Activated naive CD8-positive, alpha-beta T cell (primary cell): ENCODE measurements at regions not wholly inside any gene's neighbourhood (a gene's known extent, or its start where the extent isn't known, plus 50 kb on each side); places are given as distances from the start of the nearest gene placed in this dataset.

ENCODE experiments used
- H3K27ac Mint-ChIP-seq: one replicate; pipeline ENCODE4 v1.8.0; 2021; ENCODE audit warnings: mixed read lengths
- H3K27me3 Mint-ChIP-seq: one replicate; pipeline ENCODE4 v1.8.0; 2021; ENCODE audit warnings: mixed read lengths
- H3K36me3 Mint-ChIP-seq: one replicate; pipeline ENCODE4 v1.8.0; 2021; ENCODE audit warnings: mixed read lengths
- H3K4me1 Mint-ChIP-seq: one replicate; pipeline ENCODE4 v1.8.0; 2021; ENCODE audit warnings: low read depth, mixed read lengths
- H3K4me3 Mint-ChIP-seq: one replicate; pipeline ENCODE4 v1.8.0; 2021; ENCODE audit warnings: mild to moderate bottlenecking, mixed read lengths
- H3K9me3 Mint-ChIP-seq: one replicate; pipeline ENCODE4 v1.8.0; 2021; ENCODE audit warnings: low read depth, mixed read lengths

DNA sequence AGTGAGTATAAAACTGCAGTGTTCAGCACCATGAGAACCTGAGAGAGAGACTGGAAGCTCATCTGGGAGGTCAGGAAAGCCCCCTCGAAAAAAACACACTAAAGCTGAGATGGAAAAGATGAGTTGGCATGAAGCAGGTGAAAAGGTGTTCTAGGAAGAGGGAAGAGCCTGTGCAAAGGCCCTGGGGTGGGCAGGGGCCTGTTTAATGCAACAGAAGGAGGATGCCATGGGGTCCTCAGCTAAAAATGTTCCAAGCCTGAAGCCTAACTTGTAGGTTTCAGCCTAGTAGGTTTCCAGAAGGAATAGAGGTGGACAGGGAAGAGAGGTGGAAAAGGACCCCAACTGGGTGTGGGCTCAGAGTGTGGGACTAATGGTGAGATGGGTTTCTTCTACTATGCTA lies 242.3 kb upstream of the ZFHX3 start:
- no peak overlapping the region for H3K27ac Mint-ChIP-seq
- no peak overlapping the region for H3K4me3 Mint-ChIP-seq
- H3K4me1 Mint-ChIP-seq = no peaks in the 10 kb centered on the region
- H3K36me3 Mint-ChIP-seq = no peaks in the 10 kb centered on the region
- H3K9me3 Mint-ChIP-seq = no peaks in the 10 kb centered on the region
- peaks cover 5% of the 10 kb centered on the region for H3K27me3 Mint-ChIP-seq

DNA sequence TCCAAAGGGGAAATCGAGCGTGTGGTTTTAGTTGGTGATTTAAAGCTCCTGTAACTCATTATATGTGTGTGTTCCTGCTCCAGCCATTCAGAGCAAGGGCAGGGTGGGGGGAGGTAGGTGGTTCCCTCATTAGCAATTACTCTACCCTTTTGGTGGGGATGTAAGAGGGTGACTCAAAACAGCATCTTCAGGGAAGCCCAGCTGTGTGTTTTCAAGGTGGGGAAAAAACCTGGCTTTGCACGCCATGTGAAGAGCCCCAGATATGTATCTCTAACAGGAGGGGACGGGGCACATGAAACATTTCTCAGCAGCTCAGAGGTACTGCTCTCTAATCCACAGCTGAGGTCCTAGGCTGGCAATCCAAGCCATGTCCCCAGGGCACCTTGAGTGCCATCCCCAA lies 241.3 kb upstream of the ZFHX3 start:
- Mint-ChIP-seq H3K27me3 (peaks cover 8% of the 10 kb centered on the region), H3K4me3 (no peak overlapping the region), H3K27ac (no peak overlapping the region), H3K36me3 (no peaks in the 10 kb centered on the region), H3K4me1 (no peaks in the 10 kb centered on the region), H3K9me3 (no peaks in the 10 kb centered on the region)

- Mint-ChIP-seq H3K9me3 (no peaks in the 10 kb centered on the region), H3K4me3 (no peak overlapping the region), H3K27ac (no peak overlapping the region)
Observed at GRCh38 chr16:73288520-73288919, 240.6 kb upstream of the ZFHX3 start.

GRCh38 chr16:73287859-73288405 lies 240.0 kb upstream of the ZFHX3 start:
- Mint-ChIP-seq H3K4me1 (no peaks in the 10 kb centered on the region), H3K27me3 (peaks cover 8% of the 10 kb centered on the region), H3K36me3 (no peaks in the 10 kb centered on the region), H3K27ac (no peak overlapping the region), H3K4me3 (no peak overlapping the region), H3K9me3 (no peaks in the 10 kb centered on the region)

More at GRCh38 chr16:73288520-73288919, 240.6 kb upstream of the ZFHX3 start:
- no peaks in the 10 kb centered on the region for H3K4me1 Mint-ChIP-seq
- H3K36me3 Mint-ChIP-seq = no peaks in the 10 kb centered on the region
- peaks cover 8% of the 10 kb centered on the region for H3K27me3 Mint-ChIP-seq

GRCh38 chr16:73286346-73287267 lies 238.7 kb upstream of the ZFHX3 start:
- Mint-ChIP-seq H3K4me3 (no peak overlapping the region), H3K36me3 (no peaks in the 10 kb centered on the region), H3K9me3 (no peaks in the 10 kb centered on the region), H3K27ac (no peak overlapping the region), H3K27me3 (peaks cover 5% of the 10 kb centered on the region), H3K4me1 (no peaks in the 10 kb centered on the region)

DNA sequence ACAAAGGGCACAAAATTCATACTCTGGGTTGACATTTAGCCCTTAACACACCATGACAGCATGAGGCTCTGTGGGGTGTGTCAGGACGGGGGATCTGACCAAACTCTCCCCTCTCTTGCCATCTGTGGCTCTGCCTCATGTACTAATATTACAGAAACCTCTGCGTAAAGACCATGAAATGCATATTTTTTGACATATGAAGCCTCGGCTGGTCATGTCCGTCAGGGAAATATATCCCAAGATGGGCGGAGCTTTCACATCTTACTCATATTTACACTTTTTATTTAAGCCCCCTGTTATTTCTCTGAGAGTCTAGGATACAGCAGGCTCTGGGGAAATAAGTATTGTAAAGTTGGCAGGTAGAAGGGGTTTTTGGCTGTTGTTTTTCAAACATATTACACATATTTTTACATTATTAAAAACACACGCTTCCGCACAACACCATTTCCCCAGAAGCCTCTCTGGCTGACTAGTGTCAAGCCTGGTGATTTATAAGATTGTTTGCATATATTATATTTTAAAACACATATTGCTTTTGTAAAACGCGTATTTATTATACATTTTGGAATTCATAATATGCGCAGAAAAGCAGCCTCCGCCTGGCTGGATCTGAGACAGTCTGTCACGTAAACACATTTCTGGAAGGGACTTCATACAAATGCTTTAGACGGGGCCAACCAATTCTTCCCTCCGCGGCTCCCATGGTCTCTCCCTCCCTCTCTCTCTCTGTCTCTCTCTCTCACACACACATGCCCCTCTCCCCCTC lies 237.7 kb upstream of the ZFHX3 start:
- no peak overlapping the region for H3K27ac Mint-ChIP-seq
- H3K9me3 Mint-ChIP-seq = no peaks in the 10 kb centered on the region
- no peaks in the 10 kb centered on the region for H3K4me1 Mint-ChIP-seq
- peaks cover 5% of the 10 kb centered on the region for H3K27me3 Mint-ChIP-seq
- H3K36me3 Mint-ChIP-seq = no peaks in the 10 kb centered on the region
- H3K4me3 Mint-ChIP-seq = no peak overlapping the region

DNA sequence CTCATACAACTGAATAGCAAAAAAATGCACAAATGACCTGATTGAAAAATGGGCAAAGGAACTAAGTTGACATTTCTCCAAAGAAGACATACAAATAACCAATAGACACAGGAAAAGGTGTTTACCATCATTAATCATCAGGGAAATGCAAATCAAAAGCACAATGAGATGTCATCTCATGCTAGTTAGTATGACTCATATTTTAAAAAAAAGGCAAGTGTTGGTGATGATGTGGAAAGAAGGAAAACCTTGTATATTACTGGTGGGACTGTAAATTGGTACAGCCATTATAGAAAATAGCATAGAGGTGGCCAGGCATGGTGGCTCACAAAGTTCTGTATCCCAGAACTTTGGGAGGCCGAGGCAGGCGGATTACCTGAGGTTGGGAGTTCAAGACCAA lies 232.5 kb upstream of the ZFHX3 start:
- Mint-ChIP-seq H3K27ac (no peak overlapping the region), H3K4me3 (no peak overlapping the region), H3K27me3 (peaks cover 5% of the 10 kb centered on the region), H3K4me1 (no peaks in the 10 kb centered on the region), H3K9me3 (no peaks in the 10 kb centered on the region), H3K36me3 (no peaks in the 10 kb centered on the region)

DNA sequence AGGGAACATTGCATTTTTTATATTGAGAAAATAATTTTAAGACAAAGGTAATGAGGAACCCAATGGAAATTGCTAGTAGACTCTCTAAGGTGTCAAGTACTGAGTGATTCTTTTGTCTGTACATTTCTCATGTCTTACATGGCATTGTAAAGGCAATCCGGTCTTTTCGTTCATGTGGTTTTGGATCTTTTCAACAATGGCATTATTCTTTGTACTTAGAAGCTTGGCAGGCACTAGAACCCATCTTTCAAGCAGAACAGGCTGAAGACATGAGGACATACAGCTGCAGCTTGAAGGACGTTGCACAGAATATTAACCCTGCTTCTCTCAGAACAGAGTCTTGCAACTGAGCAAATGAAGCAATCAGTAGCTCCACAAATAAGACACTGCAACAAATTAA lies 231.5 kb upstream of the ZFHX3 start:
- no peak overlapping the region for H3K4me3 Mint-ChIP-seq
- H3K4me1 Mint-ChIP-seq = no peaks in the 10 kb centered on the region
- H3K27me3 Mint-ChIP-seq = peaks cover 5% of the 10 kb centered on the region
- H3K36me3 Mint-ChIP-seq = no peaks in the 10 kb centered on the region
- H3K9me3 Mint-ChIP-seq = no peaks in the 10 kb centered on the region
- no peak overlapping the region for H3K27ac Mint-ChIP-seq

GRCh38 chr16:73277071-73277470 lies 229.1 kb upstream of the ZFHX3 start:
- no peaks in the 10 kb centered on the region for H3K4me1 Mint-ChIP-seq
- H3K27ac Mint-ChIP-seq = no peak overlapping the region

DNA sequence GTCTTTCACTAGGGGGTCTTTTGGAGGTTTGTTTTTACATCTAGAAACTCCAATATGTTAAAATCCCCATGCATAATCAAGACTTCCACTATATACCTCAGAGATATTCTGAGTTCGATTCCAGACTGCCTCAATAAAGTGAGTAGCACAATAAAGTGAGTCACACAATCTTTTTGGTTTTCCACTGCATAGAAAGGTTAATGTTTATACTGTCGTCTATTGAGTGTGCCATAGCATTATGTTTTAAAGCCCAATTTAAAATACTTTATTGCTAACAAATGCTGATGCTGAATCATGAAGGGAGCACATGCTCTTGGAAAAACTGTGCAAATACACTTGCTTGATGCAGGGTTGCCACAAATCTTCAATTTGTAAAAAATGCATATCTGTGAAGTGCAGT lies 227.5 kb upstream of the ZFHX3 start:
- no peaks in the 10 kb centered on the region for H3K4me1 Mint-ChIP-seq
- no peaks in the 10 kb centered on the region for H3K9me3 Mint-ChIP-seq
- H3K4me3 Mint-ChIP-seq = no peak overlapping the region
- H3K36me3 Mint-ChIP-seq = no peaks in the 10 kb centered on the region
- H3K27ac Mint-ChIP-seq = no peak overlapping the region
- peaks cover 7% of the 10 kb centered on the region for H3K27me3 Mint-ChIP-seq

More at GRCh38 chr16:73277071-73277470, 229.1 kb upstream of the ZFHX3 start:
- no peak overlapping the region for H3K4me3 Mint-ChIP-seq
- no peaks in the 10 kb centered on the region for H3K36me3 Mint-ChIP-seq
- no peaks in the 10 kb centered on the region for H3K9me3 Mint-ChIP-seq
- peaks cover 7% of the 10 kb centered on the region for H3K27me3 Mint-ChIP-seq

- H3K9me3 Mint-ChIP-seq = no peaks in the 10 kb centered on the region
- no peaks in the 10 kb centered on the region for H3K4me1 Mint-ChIP-seq
- H3K27ac Mint-ChIP-seq = no peak overlapping the region
- H3K27me3 Mint-ChIP-seq = peaks cover 7% of the 10 kb centered on the region
- no peaks in the 10 kb centered on the region for H3K36me3 Mint-ChIP-seq
- no peak overlapping the region for H3K4me3 Mint-ChIP-seq
Observed at GRCh38 chr16:73275024-73275423, 227.1 kb upstream of the ZFHX3 start.

DNA sequence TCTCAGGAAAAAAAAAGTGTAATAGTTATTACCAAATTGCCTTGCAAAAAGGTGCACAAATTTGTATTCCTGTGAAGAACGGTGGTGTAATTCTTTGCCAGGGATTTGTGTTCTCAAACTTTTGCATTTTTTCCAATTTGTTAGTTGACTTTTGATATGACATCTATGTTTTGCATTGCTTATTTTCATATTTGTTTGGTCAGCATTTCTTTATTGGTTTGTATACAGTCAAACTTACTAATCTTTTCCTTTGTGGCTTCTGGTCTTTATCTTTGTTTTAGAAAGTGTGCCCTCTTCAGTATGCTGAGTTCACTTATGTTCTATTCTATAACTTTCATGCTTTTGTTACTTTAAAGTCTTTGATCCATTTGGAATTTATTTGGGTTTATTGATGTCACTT lies 226.2 kb upstream of the ZFHX3 start:
- H3K27ac Mint-ChIP-seq = no peak overlapping the region
- no peaks in the 10 kb centered on the region for H3K36me3 Mint-ChIP-seq
- H3K4me3 Mint-ChIP-seq = no peak overlapping the region
- no peaks in the 10 kb centered on the region for H3K4me1 Mint-ChIP-seq
- peaks cover 7% of the 10 kb centered on the region for H3K27me3 Mint-ChIP-seq
- no peaks in the 10 kb centered on the region for H3K9me3 Mint-ChIP-seq

GRCh38 chr16:73268366-73268993 lies 220.6 kb upstream of the ZFHX3 start:
- H3K9me3 Mint-ChIP-seq = no peaks in the 10 kb centered on the region
- no peaks in the 10 kb centered on the region for H3K4me1 Mint-ChIP-seq
- H3K4me3 Mint-ChIP-seq = no peak overlapping the region
- H3K27me3 Mint-ChIP-seq = no peaks in the 10 kb centered on the region
- H3K27ac Mint-ChIP-seq = no peak overlapping the region
- H3K36me3 Mint-ChIP-seq = no peaks in the 10 kb centered on the region

- Mint-ChIP-seq H3K36me3 (no peaks in the 10 kb centered on the region), H3K27me3 (no peaks in the 10 kb centered on the region), H3K4me3 (no peak overlapping the region)
Observed at GRCh38 chr16:73265935-73266334, 218.0 kb upstream of the ZFHX3 start.

More at GRCh38 chr16:73265935-73266334, 218.0 kb upstream of the ZFHX3 start:
- no peaks in the 10 kb centered on the region for H3K4me1 Mint-ChIP-seq
- H3K9me3 Mint-ChIP-seq = no peaks in the 10 kb centered on the region
- no peak overlapping the region for H3K27ac Mint-ChIP-seq
